Neural progenitor cell (in vitro differentiated cells): ENCODE measurements at regions not wholly inside any gene's neighbourhood (a gene's known extent, or its start where the extent isn't known, plus 50 kb on each side); places are given as distances from the start of the nearest gene placed in this dataset.

Experiments
- EZH2 ChIP-seq: fragments of 200-600 bp; sonication (generic); IDR thresholded peaks from 2 replicates; pipeline ENCODE4 v1.6.1; 2017; ENCODE audit warnings: antibody characterized with exemption, mild to moderate bottlenecking, moderate library complexity
- EZH2phosphoT487 ChIP-seq: fragments of 200-600 bp; sonication (generic); IDR thresholded peaks from 2 replicates; pipeline ENCODE4 v1.6.1; 2017; ENCODE audit warnings: antibody characterized with exemption
- TF ChIP-seq, protein P1 (sequence below): fragments of 200-600 bp; sonication (generic); IDR thresholded peaks from 2 replicates; pipeline ENCODE4 v1.5.1; 2017; ENCODE audit warnings: antibody characterized with exemption, mild to moderate bottlenecking

- TF ChIP-seq, protein P1, sequence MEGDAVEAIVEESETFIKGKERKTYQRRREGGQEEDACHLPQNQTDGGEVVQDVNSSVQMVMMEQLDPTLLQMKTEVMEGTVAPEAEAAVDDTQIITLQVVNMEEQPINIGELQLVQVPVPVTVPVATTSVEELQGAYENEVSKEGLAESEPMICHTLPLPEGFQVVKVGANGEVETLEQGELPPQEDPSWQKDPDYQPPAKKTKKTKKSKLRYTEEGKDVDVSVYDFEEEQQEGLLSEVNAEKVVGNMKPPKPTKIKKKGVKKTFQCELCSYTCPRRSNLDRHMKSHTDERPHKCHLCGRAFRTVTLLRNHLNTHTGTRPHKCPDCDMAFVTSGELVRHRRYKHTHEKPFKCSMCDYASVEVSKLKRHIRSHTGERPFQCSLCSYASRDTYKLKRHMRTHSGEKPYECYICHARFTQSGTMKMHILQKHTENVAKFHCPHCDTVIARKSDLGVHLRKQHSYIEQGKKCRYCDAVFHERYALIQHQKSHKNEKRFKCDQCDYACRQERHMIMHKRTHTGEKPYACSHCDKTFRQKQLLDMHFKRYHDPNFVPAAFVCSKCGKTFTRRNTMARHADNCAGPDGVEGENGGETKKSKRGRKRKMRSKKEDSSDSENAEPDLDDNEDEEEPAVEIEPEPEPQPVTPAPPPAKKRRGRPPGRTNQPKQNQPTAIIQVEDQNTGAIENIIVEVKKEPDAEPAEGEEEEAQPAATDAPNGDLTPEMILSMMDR = no peak
- TF ChIP-seq EZH2 (no peak), EZH2phosphoT487 (no peak)
Observed at GRCh38 chr11:91563176-91563575, 661.4 kb upstream of the FAT3 start.
